IPS-15b (cell line): ENCODE measurements at regions not wholly inside any gene's neighbourhood (a gene's known extent, or its start where the extent isn't known, plus 50 kb on each side); places are given as distances from the start of the nearest gene placed in this dataset.
"Not testable (repeated sequence)": the region's sequence is repeated elsewhere in the genome, so short reads cannot be mapped to it uniquely, and the experiment has no call there.

Experiments used
- H3K27me3 ChIP-seq: one replicate; pipeline ENCODE4 v1.6.1; 2013; ENCODE audit warnings: low read length; ENCODE audit not compliant: control insufficient read depth, insufficient read depth
- H3K36me3 ChIP-seq: one replicate; pipeline ENCODE4 v1.6.1; 2013; ENCODE audit warnings: low read length; ENCODE audit not compliant: control insufficient read depth, insufficient read depth
- H3K4me1 ChIP-seq: one replicate; pipeline ENCODE4 v1.6.1; 2013; ENCODE audit warnings: mild to moderate bottlenecking, low read length; ENCODE audit not compliant: control insufficient read depth, insufficient read depth
- H3K4me3 ChIP-seq: one replicate; pipeline ENCODE4 v1.5.1; 2013; ENCODE audit warnings: low read depth, low read length
- H3K9ac ChIP-seq: one replicate; pipeline ENCODE4 v1.6.1; 2013; ENCODE audit warnings: low read depth, mild to moderate bottlenecking, low read length
- H3K9me3 ChIP-seq: one replicate; pipeline ENCODE4 v1.6.1; 2013; ENCODE audit warnings: mild to moderate bottlenecking, low read length; ENCODE audit not compliant: control insufficient read depth, insufficient read depth

GRCh38 chr3:197419696-197420095 is 121.3 kb upstream of the DLG1 start:
- no peaks in the 10 kb centered on the region for H3K9me3 ChIP-seq
- H3K4me3 ChIP-seq: no peak overlapping the region
- H3K9ac ChIP-seq: no peak overlapping the region
- H3K36me3 ChIP-seq: no peaks in the 10 kb centered on the region
- H3K4me1 ChIP-seq: peaks cover 8% of the 10 kb centered on the region
- H3K27me3 ChIP-seq: no peaks in the 10 kb centered on the region

GRCh38 chr3:197417911-197418618 is 119.7 kb upstream of the DLG1 start:
- Histone ChIP-seq H3K9me3 (no peaks in the 10 kb centered on the region), H3K9ac (no peak overlapping the region), H3K4me1 (peaks cover 8% of the 10 kb centered on the region), H3K27me3 (no peaks in the 10 kb centered on the region), H3K36me3 (no peaks in the 10 kb centered on the region), H3K4me3 (no peak overlapping the region)

GRCh38 chr3:197417441-197417840 is 119.0 kb upstream of the DLG1 start:
- Histone ChIP-seq H3K4me1 (peaks cover 8% of the 10 kb centered on the region), H3K4me3 (no peak overlapping the region), H3K27me3 (no peaks in the 10 kb centered on the region), H3K9me3 (no peaks in the 10 kb centered on the region), H3K9ac (no peak overlapping the region), H3K36me3 (no peaks in the 10 kb centered on the region)

- H3K4me3 ChIP-seq, H3K27me3 ChIP-seq, H3K36me3 ChIP-seq, H3K9ac ChIP-seq, H3K4me1 ChIP-seq: not testable (repeated sequence)
- H3K9me3 ChIP-seq: peaks cover 10% of the 10 kb centered on the region
Measured at GRCh38 chr3:197411899-197412298, 113.5 kb upstream of the DLG1 start.

GRCh38 chr3:197410170-197410569 is 111.8 kb upstream of the DLG1 start:
- not testable (repeated sequence) for H3K27me3 ChIP-seq, H3K9ac ChIP-seq, H3K4me3 ChIP-seq, H3K36me3 ChIP-seq, H3K4me1 ChIP-seq
- peaks cover 10% of the 10 kb centered on the region for H3K9me3 ChIP-seq

- no peak overlapping the region for H3K9ac ChIP-seq
- H3K36me3 ChIP-seq: no peaks in the 10 kb centered on the region
- no peak overlapping the region for H3K4me3 ChIP-seq
- peaks cover 10% of the 10 kb centered on the region for H3K9me3 ChIP-seq
- H3K4me1 ChIP-seq: no peaks in the 10 kb centered on the region
- H3K27me3 ChIP-seq: no peaks in the 10 kb centered on the region
Measured at GRCh38 chr3:197408177-197408957, 110.0 kb upstream of the DLG1 start.

- no peak overlapping the region for H3K4me3 ChIP-seq
- no peaks in the 10 kb centered on the region for H3K27me3 ChIP-seq
- no peaks in the 10 kb centered on the region for H3K36me3 ChIP-seq
- H3K4me1 ChIP-seq: no peaks in the 10 kb centered on the region
- no peak overlapping the region for H3K9ac ChIP-seq
- peaks cover 10% of the 10 kb centered on the region for H3K9me3 ChIP-seq
Measured at GRCh38 chr3:197407526-197407925, 109.1 kb upstream of the DLG1 start.

- Histone ChIP-seq H3K4me3 (no peak overlapping the region), H3K9me3 (peaks cover 10% of the 10 kb centered on the region), H3K4me1 (no peaks in the 10 kb centered on the region), H3K27me3 (no peaks in the 10 kb centered on the region), H3K9ac (no peak overlapping the region), H3K36me3 (no peaks in the 10 kb centered on the region)
Measured at GRCh38 chr3:197407053-197407452, 108.6 kb upstream of the DLG1 start.

GRCh38 chr3:197406266-197406665 is 107.9 kb upstream of the DLG1 start:
- Histone ChIP-seq H3K27me3 (no peaks in the 10 kb centered on the region), H3K9ac (no peak overlapping the region), H3K36me3 (no peaks in the 10 kb centered on the region), H3K4me3 (no peak overlapping the region), H3K4me1 (no peaks in the 10 kb centered on the region), H3K9me3 (peaks cover 10% of the 10 kb centered on the region)

GRCh38 chr3:197404754-197405153 is 106.3 kb upstream of the DLG1 start:
- Histone ChIP-seq H3K9me3 (peaks cover 9% of the 10 kb centered on the region), H3K4me3 (no peak overlapping the region), H3K4me1 (no peaks in the 10 kb centered on the region), H3K27me3 (no peaks in the 10 kb centered on the region), H3K9ac (no peak overlapping the region), H3K36me3 (no peaks in the 10 kb centered on the region)

GRCh38 chr3:197404030-197404429 is 105.6 kb upstream of the DLG1 start:
- no peaks in the 10 kb centered on the region for H3K36me3 ChIP-seq
- H3K9me3 ChIP-seq: peaks cover 1% of the 10 kb centered on the region
- no peaks in the 10 kb centered on the region for H3K27me3 ChIP-seq
- H3K9ac ChIP-seq: no peak overlapping the region
- no peak overlapping the region for H3K4me3 ChIP-seq
- H3K4me1 ChIP-seq: no peaks in the 10 kb centered on the region

GRCh38 chr3:197402401-197402800 is 104.0 kb upstream of the DLG1 start:
- H3K9ac ChIP-seq, H3K36me3 ChIP-seq, H3K27me3 ChIP-seq, H3K4me1 ChIP-seq, H3K4me3 ChIP-seq, H3K9me3 ChIP-seq: not testable (repeated sequence)
